ENCODE measurements at regions not wholly inside any gene's neighbourhood (a gene's known extent, or its start where the extent isn't known, plus 50 kb on each side); places are given as distances from the start of the nearest gene placed in this dataset.
"Not testable (repeated sequence)": the region's sequence is repeated elsewhere in the genome, so short reads cannot be mapped to it uniquely, and the experiment has no call there.

- not testable (repeated sequence) for DNase-seq
Observed at GRCh38 chr12:126049501-126049900, 984.3 kb downstream of the AACS start.

- DNase-seq = peak; percentile 75
Observed at GRCh38 chr12:126051611-126052107, 986.4 kb downstream of the AACS start.

- no peak for DNase-seq
Observed at GRCh38 chr12:126055521-126055920, 990.3 kb downstream of the AACS start.

- DNase-seq = no peak
Observed at GRCh38 chr12:126061777-126062176, 996.5 kb downstream of the AACS start.

GRCh38 chr12:126064028-126064427 is 998.8 kb downstream of the AACS start:
- DNase-seq = no peak

- DNase-seq = no peak
Observed at GRCh38 chr12:126067626-126068329, 1002.5 kb downstream of the AACS start.

GRCh38 chr12:126069549-126070165 is 1004.4 kb downstream of the AACS start:
- peak; percentile 68 for DNase-seq

GRCh38 chr12:126076515-126076914 is 1011.3 kb downstream of the AACS start:
- DNase-seq = no peak

GRCh38 chr12:126083926-126084325 is 1018.7 kb downstream of the AACS start:
- DNase-seq = no peak

- DNase-seq = no peak
Observed at GRCh38 chr12:126084480-126084879, 1019.2 kb downstream of the AACS start.

GRCh38 chr12:126086242-126086641 is 1021.0 kb downstream of the AACS start:
- DNase-seq = no peak

GRCh38 chr12:126087692-126088091 is 1022.5 kb downstream of the AACS start:
- DNase-seq = no peak

GRCh38 chr12:126093908-126094307 is 1028.7 kb downstream of the AACS start:
- DNase-seq = no peak

- no peak for DNase-seq
Observed at GRCh38 chr12:126095748-126096510, 1030.7 kb downstream of the AACS start.

- DNase-seq = no peak
Observed at GRCh38 chr12:126106706-126107105, 1041.5 kb downstream of the AACS start.

- DNase-seq = no peak
Observed at GRCh38 chr12:126107659-126108058, 1042.4 kb downstream of the AACS start.

- DNase-seq = no peak
Observed at GRCh38 chr12:126108247-126108646, 1043.0 kb downstream of the AACS start.

- DNase-seq = no peak
Observed at GRCh38 chr12:126112141-126112540, 1046.9 kb downstream of the AACS start.

GRCh38 chr12:126112849-126113248 is 1047.6 kb downstream of the AACS start:
- DNase-seq = no peak

- no peak for DNase-seq
Observed at GRCh38 chr12:126114441-126114840, 1049.2 kb downstream of the AACS start.

- no peak for DNase-seq
Observed at GRCh38 chr12:126117502-126117901, 1052.3 kb downstream of the AACS start.

GRCh38 chr12:126139355-126139754 is 1074.1 kb downstream of the AACS start:
- no peak for DNase-seq

- DNase-seq = peak; percentile 44
Observed at GRCh38 chr12:126144603-126145002, 1079.4 kb downstream of the AACS start.

- DNase-seq = no peak
Observed at GRCh38 chr12:126147321-126147720, 1082.1 kb downstream of the AACS start.
